ENCODE measurements at regions not wholly inside any gene's neighbourhood (a gene's known extent, or its start where the extent isn't known, plus 50 kb on each side); places are given as distances from the start of the nearest gene placed in this dataset.

- H3K9me3 Mint-ChIP-seq = no peaks in the 10 kb centered on the region
- no peak overlapping the region for H3K4me3 Mint-ChIP-seq
- no peak overlapping the region for H3K27ac Mint-ChIP-seq (ENCODE audit: unreplicated experiment)
- peaks cover 3% of the 10 kb centered on the region for H3K4me1 Mint-ChIP-seq
- H3K27me3 Mint-ChIP-seq (ENCODE audit: low read depth) = no peaks in the 10 kb centered on the region
- TF ChIP-seq, protein P1, sequence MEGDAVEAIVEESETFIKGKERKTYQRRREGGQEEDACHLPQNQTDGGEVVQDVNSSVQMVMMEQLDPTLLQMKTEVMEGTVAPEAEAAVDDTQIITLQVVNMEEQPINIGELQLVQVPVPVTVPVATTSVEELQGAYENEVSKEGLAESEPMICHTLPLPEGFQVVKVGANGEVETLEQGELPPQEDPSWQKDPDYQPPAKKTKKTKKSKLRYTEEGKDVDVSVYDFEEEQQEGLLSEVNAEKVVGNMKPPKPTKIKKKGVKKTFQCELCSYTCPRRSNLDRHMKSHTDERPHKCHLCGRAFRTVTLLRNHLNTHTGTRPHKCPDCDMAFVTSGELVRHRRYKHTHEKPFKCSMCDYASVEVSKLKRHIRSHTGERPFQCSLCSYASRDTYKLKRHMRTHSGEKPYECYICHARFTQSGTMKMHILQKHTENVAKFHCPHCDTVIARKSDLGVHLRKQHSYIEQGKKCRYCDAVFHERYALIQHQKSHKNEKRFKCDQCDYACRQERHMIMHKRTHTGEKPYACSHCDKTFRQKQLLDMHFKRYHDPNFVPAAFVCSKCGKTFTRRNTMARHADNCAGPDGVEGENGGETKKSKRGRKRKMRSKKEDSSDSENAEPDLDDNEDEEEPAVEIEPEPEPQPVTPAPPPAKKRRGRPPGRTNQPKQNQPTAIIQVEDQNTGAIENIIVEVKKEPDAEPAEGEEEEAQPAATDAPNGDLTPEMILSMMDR (conservative IDR thresholded peaks at IDR 0.05) = no peak
- H3K36me3 Mint-ChIP-seq (ENCODE audit: low read depth) = no peaks in the 10 kb centered on the region
- DNase-seq (ENCODE audit: low read depth, low spot score) = no peak
These were observed 162.6 kb upstream of the FHL2 start for GRCh38 chr2:105561401-105561800.

GRCh38 chr2:105560157-105560556, 161.3 kb upstream of the FHL2 start:
- TF ChIP-seq, protein P1 (conservative IDR thresholded peaks at IDR 0.05) = no peak
- no peak overlapping the region for H3K4me3 Mint-ChIP-seq
- no peaks in the 10 kb centered on the region for H3K9me3 Mint-ChIP-seq
- H3K36me3 Mint-ChIP-seq (ENCODE audit: low read depth) = no peaks in the 10 kb centered on the region
- no peak for DNase-seq (ENCODE audit: low read depth, low spot score)
- H3K4me1 Mint-ChIP-seq = peaks cover 3% of the 10 kb centered on the region
- no peaks in the 10 kb centered on the region for H3K27me3 Mint-ChIP-seq (ENCODE audit: low read depth)
- H3K27ac Mint-ChIP-seq (ENCODE audit: unreplicated experiment) = no peak overlapping the region

- H3K27me3 Mint-ChIP-seq (ENCODE audit: low read depth) = no peaks in the 10 kb centered on the region
- no peak for DNase-seq (ENCODE audit: low read depth, low spot score)
- peaks cover 3% of the 10 kb centered on the region for H3K4me1 Mint-ChIP-seq
These were observed 158.4 kb upstream of the FHL2 start for GRCh38 chr2:105557021-105557920.

GRCh38 chr2:105556366-105556765, 157.5 kb upstream of the FHL2 start:
- no peak overlapping the region for H3K4me3 Mint-ChIP-seq
- no peaks in the 10 kb centered on the region for H3K36me3 Mint-ChIP-seq (ENCODE audit: low read depth)
- no peak for DNase-seq (ENCODE audit: low read depth, low spot score)
- no peak overlapping the region for H3K27ac Mint-ChIP-seq (ENCODE audit: unreplicated experiment)
- TF ChIP-seq, protein P1 (conservative IDR thresholded peaks at IDR 0.05) = no peak
- no peaks in the 10 kb centered on the region for H3K27me3 Mint-ChIP-seq (ENCODE audit: low read depth)
- H3K9me3 Mint-ChIP-seq = no peaks in the 10 kb centered on the region
- no peaks in the 10 kb centered on the region for H3K4me1 Mint-ChIP-seq

More at GRCh38 chr2:105557021-105557920, 158.4 kb upstream of the FHL2 start:
- Mint-ChIP-seq H3K4me3 (no peak overlapping the region), H3K36me3 (ENCODE audit: low read depth) (no peaks in the 10 kb centered on the region), H3K27ac (ENCODE audit: unreplicated experiment) (no peak overlapping the region), H3K9me3 (no peaks in the 10 kb centered on the region)
- TF ChIP-seq, protein P1 (conservative IDR thresholded peaks at IDR 0.05) = no peak

- no peak for DNase-seq (ENCODE audit: low read depth, low spot score)
- Mint-ChIP-seq H3K9me3 (no peaks in the 10 kb centered on the region), H3K36me3 (ENCODE audit: low read depth) (no peaks in the 10 kb centered on the region), H3K4me3 (no peak overlapping the region), H3K27ac (ENCODE audit: unreplicated experiment) (no peak overlapping the region), H3K27me3 (ENCODE audit: low read depth) (no peaks in the 10 kb centered on the region), H3K4me1 (no peaks in the 10 kb centered on the region)
- TF ChIP-seq, protein P1 (conservative IDR thresholded peaks at IDR 0.05) = no peak
These were observed 155.4 kb upstream of the FHL2 start for GRCh38 chr2:105554235-105554634.
